Tibial nerve (tissue), 4 donors: ENCODE measurements at regions not wholly inside any gene's neighbourhood (a gene's known extent, or its start where the extent isn't known, plus 50 kb on each side); places are given as distances from the start of the nearest gene placed in this dataset.
A peak's percentile ranks its signal among the peaks of the same experiment; 100 is the strongest.

Source experiments
- DNase-seq, 2 donors: peaks; one replicate each; pipeline ENCODE4 v3.0.0-alpha.2; 2019; ENCODE audit warnings: low spot score in 2 of 2
- H3K27ac ChIP-seq, 4 donors: fragments of 200-600 bp; sonication (generic) in 3 of 4; one replicate each; pipeline ENCODE4 v1.5.1; 2017 to 2019; ENCODE audit warnings: mild to moderate bottlenecking in 1 of 4
- H3K27me3 ChIP-seq, 2 donors: fragments of 200-600 bp; sonication (generic) in 1 of 2; one replicate each; pipeline versions ENCODE4 v1.5.1 to v1.6.0; 2017 to 2019
- H3K36me3 ChIP-seq, 3 donors: fragments of 200-600 bp; sonication (generic); one replicate each; pipeline ENCODE4 v1.5.1; 2018 to 2019
- H3K4me1 ChIP-seq, 4 donors: fragments of 200-600 bp; sonication (generic) in 3 of 4; one replicate each; pipeline ENCODE4 v1.5.1; 2017 to 2019
- H3K4me3 ChIP-seq, 4 donors: fragments of 200-600 bp; sonication (generic) in 3 of 4; one replicate each; pipeline ENCODE4 v1.5.1; 2017 to 2019; ENCODE audit warnings: mild to moderate bottlenecking in 1 of 4, moderate library complexity in 1 of 4
- H3K9me3 ChIP-seq, 4 donors: fragments of 200-600 bp; sonication (generic) in 3 of 4; one replicate each; pipeline ENCODE4 v1.5.1; 2017 to 2019
- CTCF ChIP-seq, 5 experiments: fragments of 200-600 bp in 3 of 5; fragments of 450-650 bp in 2 of 5; sonication (generic) in 3 of 5; IDR thresholded peaks; one replicate each; pipeline ENCODE4 v1.5.1; 2016 to 2019; ENCODE audit warnings: antibody characterized with exemption in 5 of 5, mild to moderate bottlenecking in 3 of 5, moderate library complexity in 2 of 5
- EP300 ChIP-seq, 2 donors: sonication (generic); formaldehyde crosslinking; IDR thresholded peaks; one replicate each; pipeline ENCODE4 v1.6.1; 2017; ENCODE audit warnings: antibody characterized with exemption in 2 of 2, mild to moderate bottlenecking in 1 of 2
- POLR2A ChIP-seq, 2 donors: fragments of 450-650 bp; IDR thresholded peaks; one replicate each; pipeline ENCODE4 v1.6.1; 2017; ENCODE audit warnings: antibody characterized with exemption in 2 of 2, mild to moderate bottlenecking in 2 of 2, moderate library complexity in 2 of 2
- WGBS, 2 donors: methylation state at CpG; one replicate each; pipeline ENCODE4 v1.1.5; 2018; 5-methylcytosine and 5-hydroxymethylcytosine counted together

- Histone ChIP-seq H3K4me3 (no peak overlapping the region), H3K4me1 (no peaks in the 10 kb centered on the region), H3K36me3 (no peaks in the 10 kb centered on the region), H3K9me3 (no peaks in the 10 kb centered on the region), H3K27ac (no peak overlapping the region), H3K27me3 (no peaks in the 10 kb centered on the region)
- TF ChIP-seq EP300 (IDR thresholded peaks at IDR 0.05) (no peak), CTCF (IDR thresholded peaks at IDR 0.05) (no peak), POLR2A (IDR thresholded peaks at IDR 0.05) (no peak)
- WGBS, 2 donors: 16 to 31% methylated on average over 2 of the region's 2 CpGs
- no peak for DNase-seq
Observed at GRCh38 chr10:53430127-53430891, 657.7 kb upstream of the MBL2 start.

GRCh38 chr10:53422223-53422888 is 649.8 kb upstream of the MBL2 start:
- H3K4me1 ChIP-seq: no peaks in the 10 kb centered on the region
- H3K27me3 ChIP-seq: no peaks in the 10 kb centered on the region
- H3K36me3 ChIP-seq: no peaks in the 10 kb centered on the region
- no peak overlapping the region for H3K4me3 ChIP-seq
- DNase-seq: no peak
- TF ChIP-seq EP300 (IDR thresholded peaks at IDR 0.05): no peak
- 77 to 80% methylated on average over 5 of the region's 5 CpGs for WGBS, 2 donors
- no peak overlapping the region for H3K27ac ChIP-seq
- H3K9me3 ChIP-seq: no peaks in the 10 kb centered on the region

GRCh38 chr10:53412651-53413050 is 640.1 kb upstream of the MBL2 start:
- no peak for TF ChIP-seq POLR2A (IDR thresholded peaks at IDR 0.05)
- no peak for TF ChIP-seq CTCF (IDR thresholded peaks at IDR 0.05)
- no peak for TF ChIP-seq EP300 (IDR thresholded peaks at IDR 0.05)
- H3K27ac ChIP-seq: no peak overlapping the region
- H3K4me1 ChIP-seq: no peaks in the 10 kb centered on the region
- H3K27me3 ChIP-seq: no peaks in the 10 kb centered on the region
- H3K4me3 ChIP-seq: no peak overlapping the region
- WGBS, 2 donors: 92 to 95% methylated on average over 2 of the region's 2 CpGs
- no peaks in the 10 kb centered on the region for H3K9me3 ChIP-seq
- no peaks in the 10 kb centered on the region for H3K36me3 ChIP-seq
- DNase-seq: no peak

GRCh38 chr10:53406532-53406931 is 633.9 kb upstream of the MBL2 start:
- H3K27ac ChIP-seq: no peak overlapping the region
- DNase-seq: no peak
- 24 to 32% methylated on average over 3 of the region's 3 CpGs for WGBS, 2 donors
- TF ChIP-seq CTCF (IDR thresholded peaks at IDR 0.05) (no peak), POLR2A (IDR thresholded peaks at IDR 0.05) (no peak), EP300 (IDR thresholded peaks at IDR 0.05) (no peak)
- no peaks in the 10 kb centered on the region for H3K9me3 ChIP-seq
- H3K27me3 ChIP-seq: no peaks in the 10 kb centered on the region
- H3K4me1 ChIP-seq: no peaks in the 10 kb centered on the region
- H3K4me3 ChIP-seq: no peak overlapping the region
- H3K36me3 ChIP-seq: no peaks in the 10 kb centered on the region

GRCh38 chr10:53403688-53404087 is 631.1 kb upstream of the MBL2 start:
- Histone ChIP-seq H3K4me1 (no peaks in the 10 kb centered on the region), H3K9me3 (peaks cover 0 to 4% (median 0%) of the 10 kb centered on the region in 4 donors), H3K36me3 (no peaks in the 10 kb centered on the region), H3K4me3 (no peak overlapping the region), H3K27ac (no peak overlapping the region), H3K27me3 (no peaks in the 10 kb centered on the region)
- peak; percentile 7 to 14 for DNase-seq
- no peak for TF ChIP-seq CTCF (IDR thresholded peaks at IDR 0.05)
- no peak for TF ChIP-seq POLR2A (IDR thresholded peaks at IDR 0.05)
- TF ChIP-seq EP300 (IDR thresholded peaks at IDR 0.05): no peak
- whole genome bisulfite sequencing, 2 donors: 21 to 34% methylated on average over 4 of the region's 4 CpGs
